Colonic mucosa (tissue), 4 donors: ENCODE measurements at regions not wholly inside any gene's neighbourhood (a gene's known extent, or its start where the extent isn't known, plus 50 kb on each side); places are given as distances from the start of the nearest gene placed in this dataset.

Experiments used
- DNase-seq: peaks from one replicate; pipeline ENCODE4 v3.0.0-alpha.2; 2020
- H3K27ac ChIP-seq: fragments of 200-600 bp; one replicate; pipeline ENCODE4 v1.8.0; 2021
- H3K27me3 ChIP-seq: fragments of 200-600 bp; one replicate; pipeline ENCODE4 v1.8.0; 2021
- H3K36me3 ChIP-seq: fragments of 200-600 bp; one replicate; pipeline ENCODE4 v1.8.0; 2021
- H3K4me1 ChIP-seq: fragments of 200-600 bp; one replicate; pipeline ENCODE4 v1.8.0; 2021; ENCODE audit warnings: mild to moderate bottlenecking
- H3K4me3 ChIP-seq: fragments of 200-600 bp; one replicate; pipeline ENCODE4 v1.8.0; 2021
- H3K9ac ChIP-seq, 2 donors: one replicate each; pipeline ENCODE4 v1.7.0; 2013; ENCODE audit warnings: control low read depth in 2 of 2, low read depth in 2 of 2, low read length in 2 of 2
- H3K9me3 ChIP-seq: fragments of 200-600 bp; one replicate; pipeline ENCODE4 v1.8.0; 2021
- CTCF ChIP-seq: fragments of 200-600 bp; IDR thresholded peaks from one replicate; pipeline ENCODE4 v1.8.0; 2022; ENCODE audit warnings: antibody characterized with exemption, mild to moderate bottlenecking
- intact Hi-C: fragments of 100-400 bp; cut with DNase I; formaldehyde crosslinking; loops from one replicate; pipeline ENCODE4 v1.14.1; 2022
- donor health status: healthy.
- donor health status: DM: no; HTN: no; CAD: no.
- donor health status: DM: no; HTN: no; CAD: no.

DNA sequence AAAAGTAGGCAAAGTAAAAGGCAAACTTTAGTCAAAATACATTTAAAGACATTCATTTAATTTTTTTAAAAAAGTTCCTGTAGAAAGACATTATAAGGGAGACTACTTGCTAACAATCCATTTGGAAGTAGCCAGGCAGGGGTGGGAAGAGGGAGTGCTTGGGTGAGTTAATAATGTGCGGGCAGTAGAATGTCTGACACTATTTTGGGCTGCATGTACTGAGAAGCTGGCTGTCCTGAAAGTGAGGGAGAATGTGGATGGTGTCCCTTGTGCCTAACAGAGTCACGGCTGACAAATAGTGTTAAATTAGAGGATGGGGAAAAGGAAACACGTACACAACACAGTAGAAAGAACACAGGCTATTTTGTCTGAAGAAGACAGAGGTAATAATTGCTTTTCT, 142.5 kb downstream of the LCA5 start:
- intact Hi-C loops: no loop called here
- no peaks in the 10 kb centered on the region for H3K4me1 ChIP-seq
- no peak for TF ChIP-seq CTCF
- H3K9me3 ChIP-seq: no peaks in the 10 kb centered on the region
- DNase-seq: no peak
- no peaks in the 10 kb centered on the region for H3K36me3 ChIP-seq
- H3K9ac ChIP-seq: no peak overlapping the region
- H3K4me3 ChIP-seq: no peak overlapping the region
- no peaks in the 10 kb centered on the region for H3K27me3 ChIP-seq
- no peak overlapping the region for H3K27ac ChIP-seq

- no peaks in the 10 kb centered on the region for H3K4me1 ChIP-seq
- no peak for TF ChIP-seq CTCF
- no peak overlapping the region for H3K9ac ChIP-seq
- no peaks in the 10 kb centered on the region for H3K36me3 ChIP-seq
- intact Hi-C loops: no loop called here
- H3K27me3 ChIP-seq: no peaks in the 10 kb centered on the region
- no peak for DNase-seq
- no peak overlapping the region for H3K27ac ChIP-seq
- no peak overlapping the region for H3K4me3 ChIP-seq
- no peaks in the 10 kb centered on the region for H3K9me3 ChIP-seq
Measured at GRCh38 chr6:79392094-79392493, 145.1 kb downstream of the LCA5 start.

GRCh38 chr6:79391480-79391879, 145.8 kb downstream of the LCA5 start:
- DNase-seq: no peak
- no peak for TF ChIP-seq CTCF
- Histone ChIP-seq H3K36me3 (no peaks in the 10 kb centered on the region), H3K9ac (no peak overlapping the region), H3K27ac (no peak overlapping the region), H3K4me3 (no peak overlapping the region), H3K27me3 (no peaks in the 10 kb centered on the region), H3K9me3 (no peaks in the 10 kb centered on the region), H3K4me1 (no peaks in the 10 kb centered on the region)
- intact Hi-C loops: no loop called here

DNA sequence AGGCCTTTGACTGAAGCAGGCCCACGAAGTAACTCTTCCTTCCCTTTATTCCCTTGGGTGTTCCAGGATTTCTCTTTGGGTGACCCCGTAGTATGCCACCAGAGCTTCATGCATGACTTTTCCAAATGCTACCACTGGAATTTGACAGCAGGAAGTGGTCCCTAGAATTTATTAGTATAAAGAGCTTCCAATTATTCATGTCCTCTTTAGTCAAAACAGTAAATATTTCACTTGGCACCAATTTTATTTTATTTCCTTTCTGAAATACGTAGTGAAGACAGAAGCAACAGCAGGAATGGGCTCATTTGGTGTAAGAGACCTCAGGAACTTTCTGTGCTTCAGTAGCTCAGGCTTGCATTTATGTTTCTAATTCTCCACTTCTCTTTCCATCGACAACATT, 151.3 kb downstream of the LCA5 start:
- no peaks in the 10 kb centered on the region for H3K4me1 ChIP-seq
- H3K27me3 ChIP-seq: no peaks in the 10 kb centered on the region
- H3K27ac ChIP-seq: no peak overlapping the region
- intact Hi-C loops: no loop called here
- no peak overlapping the region for H3K9ac ChIP-seq
- H3K4me3 ChIP-seq: no peak overlapping the region
- TF ChIP-seq CTCF: no peak
- H3K36me3 ChIP-seq: no peaks in the 10 kb centered on the region
- no peaks in the 10 kb centered on the region for H3K9me3 ChIP-seq
- no peak for DNase-seq

GRCh38 chr6:79385333-79385732, 150.9 kb upstream of the HMGN3 start:
- Histone ChIP-seq H3K36me3 (no peaks in the 10 kb centered on the region), H3K4me1 (no peaks in the 10 kb centered on the region), H3K4me3 (no peak overlapping the region), H3K9ac (no peak overlapping the region), H3K9me3 (no peaks in the 10 kb centered on the region), H3K27me3 (no peaks in the 10 kb centered on the region), H3K27ac (no peak overlapping the region)
- intact Hi-C loops: no loop called here
- TF ChIP-seq CTCF: no peak
- DNase-seq: no peak

DNA sequence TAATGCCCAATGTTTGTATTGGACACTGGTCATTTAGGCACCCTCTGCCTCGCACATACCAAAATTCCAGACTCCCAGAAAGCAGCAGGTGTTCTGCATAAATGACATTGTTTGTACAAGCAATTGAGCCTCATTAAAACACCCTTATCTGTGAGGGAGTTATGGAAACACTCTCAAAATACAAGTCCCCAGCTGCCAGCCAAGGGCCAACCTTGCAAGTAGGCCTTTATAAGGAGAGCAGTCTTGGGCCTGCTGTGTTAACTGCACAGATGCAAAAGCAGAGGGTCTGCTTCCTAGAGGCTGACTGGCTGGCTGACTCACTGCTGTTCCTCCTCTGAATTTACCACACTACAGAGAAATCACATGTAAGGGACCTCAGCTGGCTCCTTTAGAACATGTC, 150.4 kb upstream of the HMGN3 start:
- DNase-seq: no peak
- Histone ChIP-seq H3K9ac (no peak overlapping the region), H3K9me3 (no peaks in the 10 kb centered on the region), H3K36me3 (no peaks in the 10 kb centered on the region), H3K27ac (no peak overlapping the region), H3K27me3 (no peaks in the 10 kb centered on the region), H3K4me1 (no peaks in the 10 kb centered on the region), H3K4me3 (no peak overlapping the region)
- intact Hi-C loops: no loop called here
- no peak for TF ChIP-seq CTCF
